HepG2 (cell line): ENCODE measurements at regions not wholly inside any gene's neighbourhood (a gene's known extent, or its start where the extent isn't known, plus 50 kb on each side); places are given as distances from the start of the nearest gene placed in this dataset.

Experiments used
- CTCF ChIP-seq: sonication (generic); formaldehyde crosslinking; IDR thresholded peaks from 2 replicates; pipeline ENCODE4 v1.5.0; 2020; ENCODE audit warnings: mild to moderate bottlenecking, missing genetic modification reagents, moderate library complexity
- ESRRA ChIP-seq: sonication (generic); formaldehyde crosslinking; IDR thresholded peaks from 2 replicates; pipeline ENCODE4 v1.5.1; 2020; ENCODE audit warnings: mild to moderate bottlenecking, low read depth, missing genetic modification reagents
- TAF1 ChIP-seq: sonication (generic); formaldehyde crosslinking; IDR thresholded peaks from 2 replicates; pipeline ENCODE4 v1.4.0; 2020; ENCODE audit warnings: missing genetic modification reagents
- ZFP36L1 ChIP-seq: sonication (generic); formaldehyde crosslinking; IDR thresholded peaks from 2 replicates; pipeline ENCODE4 v1.8.0; 2022; ENCODE audit warnings: mild to moderate bottlenecking, missing genetic modification reagents, moderate library complexity
- ZNF138 ChIP-seq: sonication (generic); formaldehyde crosslinking; IDR thresholded peaks from 2 replicates; pipeline ENCODE4 v1.5.0; 2020; ENCODE audit warnings: mild to moderate bottlenecking, low read depth, missing genetic modification reagents

- TF ChIP-seq CTCF (CRISPR knock-in tag) (no peak), TAF1 (CRISPR knock-in tag) (no peak), ZFP36L1 (CRISPR knock-in tag) (no peak), ESRRA (CRISPR knock-in tag) (no peak), ZNF138 (CRISPR knock-in tag) (no peak)
Measured at GRCh38 chr12:86834217-86834616, 578.0 kb upstream of the MGAT4C start.
